Activated CD8-positive, alpha-beta memory T cell treated with anti-CD3 and anti-CD28 coated beads, Interleukin-2, amount 50 U/mL, for 1 hour (primary cell): ENCODE measurements at regions not wholly inside any gene's neighbourhood (a gene's known extent, or its start where the extent isn't known, plus 50 kb on each side); places are given as distances from the start of the nearest gene placed in this dataset.

Experiments
- DNase-seq: peaks from one replicate; pipeline ENCODE4 v3.0.0-alpha.2; 2020; ENCODE audit errors: extremely low read depth

DNA sequence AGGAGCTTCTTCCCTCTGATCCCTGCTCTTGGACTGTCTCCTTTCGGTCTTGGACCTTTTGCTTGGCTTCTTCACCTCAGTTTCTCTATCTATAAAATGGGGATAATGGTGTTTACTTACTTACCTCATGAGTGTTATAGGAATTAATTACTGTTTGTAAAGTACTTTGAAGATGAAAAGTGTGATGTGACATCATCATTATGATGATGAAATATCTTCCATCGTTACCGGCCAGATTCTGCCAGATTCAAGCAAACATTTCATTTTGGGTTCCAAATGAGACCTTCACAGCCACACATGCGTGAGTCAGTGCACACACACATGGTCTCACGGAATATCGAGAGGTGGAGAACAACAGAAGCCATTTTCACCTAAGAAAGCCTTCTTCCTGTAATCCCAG is 220.1 kb upstream of the RPL34 start:
- no peak for DNase-seq

DNA sequence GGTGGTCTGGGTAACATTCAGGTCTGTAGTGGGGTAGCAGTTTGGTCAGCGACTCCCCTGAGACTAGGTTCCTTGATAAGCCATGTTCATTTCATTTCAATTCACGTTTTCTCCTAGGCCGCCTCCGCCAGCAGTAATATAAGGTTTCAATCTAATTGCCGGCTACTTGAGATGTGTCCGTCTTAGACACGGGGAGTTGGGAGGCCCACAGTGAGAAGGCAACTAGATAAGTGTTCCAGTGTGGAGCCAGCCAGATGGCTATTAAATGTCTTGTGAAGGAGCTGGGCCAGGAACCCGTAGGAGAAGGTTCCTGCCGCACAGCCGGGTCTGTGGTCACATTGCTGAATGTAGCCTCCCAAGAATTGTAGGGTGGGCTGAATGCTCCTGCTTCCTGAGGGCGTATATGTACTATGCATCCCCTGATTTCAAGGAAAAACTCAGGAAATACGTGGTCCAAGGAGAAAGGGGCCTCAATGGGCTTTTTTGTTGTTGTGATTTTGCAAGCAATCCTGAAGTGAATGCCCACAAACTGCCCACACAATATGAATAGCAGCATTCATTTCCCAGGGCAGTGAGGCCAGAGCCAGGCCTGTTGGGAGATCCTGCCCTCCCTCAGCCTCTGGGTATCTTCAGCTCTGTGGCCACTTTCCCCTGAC is 220.6 kb upstream of the RPL34 start:
- DNase-seq = no peak

DNA sequence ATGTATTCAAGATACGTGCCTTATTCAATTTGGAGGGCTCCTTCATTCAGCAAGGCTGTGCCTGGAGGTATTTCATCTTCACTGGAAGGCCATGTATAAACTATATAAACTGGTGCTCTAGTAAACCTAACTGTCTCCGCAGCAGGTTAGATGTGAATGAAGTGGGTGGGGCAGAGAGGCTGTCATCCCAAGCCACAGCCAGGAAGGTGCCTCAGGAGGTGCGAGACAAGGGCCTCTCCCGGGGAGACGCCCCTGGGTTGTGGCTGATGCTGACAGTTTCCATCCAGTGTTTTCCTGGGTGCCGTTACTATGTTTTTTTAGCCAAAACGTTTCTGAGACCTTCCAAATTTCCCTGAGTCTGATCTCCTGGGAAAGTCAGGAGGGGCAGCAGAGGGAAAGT is 221.5 kb upstream of the RPL34 start:
- no peak for DNase-seq

DNA sequence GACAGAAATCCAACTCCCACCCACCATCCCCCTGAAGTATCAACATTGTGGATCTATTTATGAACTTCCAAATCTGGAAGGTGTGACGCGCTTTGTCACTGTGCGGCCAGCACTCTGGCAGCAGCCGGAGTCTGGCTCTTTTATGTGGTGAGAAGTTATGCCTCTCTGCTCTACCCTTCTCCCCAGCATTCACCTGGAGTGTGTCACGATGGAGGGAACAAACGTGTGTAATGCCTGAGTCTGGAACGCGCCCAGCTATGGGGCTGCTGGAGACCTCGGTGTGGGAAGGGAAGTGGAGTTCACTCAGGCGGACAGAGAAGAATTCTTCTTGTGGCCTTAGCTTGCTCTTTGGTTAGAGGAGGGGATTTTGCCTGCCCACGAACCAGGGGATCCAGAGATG is 222.1 kb upstream of the RPL34 start:
- DNase-seq = no peak

DNA sequence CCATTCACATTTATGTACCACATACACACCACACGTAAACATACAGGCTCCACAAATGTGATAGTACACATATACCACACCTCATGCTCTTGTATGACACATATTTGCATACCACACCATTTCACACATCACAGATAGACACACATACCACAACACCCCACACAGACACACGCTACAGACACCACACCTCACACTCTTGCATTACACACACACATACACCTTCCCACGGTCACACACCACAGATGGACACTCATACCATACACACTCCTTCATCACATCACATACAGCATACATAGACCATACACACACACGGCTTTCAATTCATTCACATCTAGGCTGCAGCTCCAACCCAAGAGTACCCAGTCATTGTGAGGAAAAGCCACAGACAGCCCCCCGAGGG is 222.5 kb upstream of the RPL34 start:
- no peak for DNase-seq

DNA sequence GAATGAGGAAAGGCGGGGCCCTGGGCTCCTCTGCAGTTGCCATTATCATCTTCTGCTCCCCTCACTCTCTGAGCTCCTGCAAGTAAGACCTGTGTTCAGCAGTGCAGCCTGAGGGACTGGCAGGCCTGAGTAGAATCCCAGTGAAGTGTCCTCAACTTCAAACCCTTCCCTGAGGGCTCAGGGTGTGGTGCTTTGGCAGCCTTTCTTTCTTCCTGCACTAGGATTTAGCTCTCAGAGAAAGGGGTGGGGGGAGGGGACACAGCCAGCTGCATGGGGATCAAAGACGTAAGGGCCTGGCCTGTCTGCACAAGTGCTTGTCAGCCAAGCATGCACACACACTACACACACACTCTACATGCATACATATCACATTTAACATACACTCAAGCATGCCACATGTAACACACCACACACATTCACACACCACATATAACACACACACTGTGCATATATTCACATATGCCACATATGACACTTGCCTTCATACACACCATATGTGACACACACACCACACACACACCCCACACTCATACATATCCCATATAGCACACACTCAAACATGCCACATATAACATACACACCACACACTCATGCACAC is 223.4 kb upstream of the RPL34 start:
- no peak for DNase-seq

DNA sequence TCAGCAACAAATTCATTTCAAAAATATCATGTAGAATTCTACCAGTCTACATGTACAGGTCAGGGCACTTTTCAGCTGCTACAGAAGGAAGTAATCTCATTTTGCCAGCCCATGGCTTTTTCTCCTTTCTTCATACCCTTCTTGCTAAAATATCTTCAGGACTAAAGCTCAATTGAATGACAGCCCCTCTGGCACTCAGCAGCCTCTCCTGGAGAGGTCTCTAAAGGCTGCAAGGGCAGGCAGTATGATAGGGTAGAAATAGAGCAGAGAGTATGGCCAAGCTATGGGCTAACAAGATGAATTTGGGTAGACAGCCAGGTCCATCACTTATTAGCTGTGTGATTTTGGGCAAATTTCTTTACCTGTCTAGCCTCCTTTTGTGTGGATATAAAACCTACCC is 224.6 kb upstream of the RPL34 start:
- no peak for DNase-seq

DNA sequence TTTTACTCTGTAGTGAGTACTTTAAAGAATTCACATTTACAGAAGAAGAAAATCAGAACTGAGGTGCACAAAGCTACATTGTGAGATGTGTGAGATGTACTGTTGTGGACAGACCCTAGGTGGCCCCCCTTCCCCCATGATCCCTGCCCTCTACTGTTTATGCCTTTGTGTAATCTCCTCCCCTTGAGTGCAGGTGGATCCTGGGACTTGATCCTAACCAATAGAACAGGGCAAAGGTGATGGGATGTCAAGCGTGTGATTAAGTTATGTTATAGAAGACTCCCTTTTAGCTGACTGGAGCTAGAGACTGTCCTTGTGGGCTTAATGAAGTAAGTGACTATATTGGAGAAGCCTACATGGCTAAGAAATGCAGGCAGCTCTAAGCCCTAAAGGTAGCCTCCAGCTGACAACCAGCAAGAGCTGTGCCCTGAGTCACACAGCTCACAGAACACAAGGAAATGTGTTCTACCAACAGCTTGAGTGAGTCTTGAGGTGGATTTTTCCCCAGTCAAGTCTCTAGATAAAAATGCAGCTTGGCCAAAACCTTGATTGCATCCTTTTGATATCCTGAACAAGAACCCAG is 225.2 kb upstream of the LEF1 start:
- no peak for DNase-seq

DNA sequence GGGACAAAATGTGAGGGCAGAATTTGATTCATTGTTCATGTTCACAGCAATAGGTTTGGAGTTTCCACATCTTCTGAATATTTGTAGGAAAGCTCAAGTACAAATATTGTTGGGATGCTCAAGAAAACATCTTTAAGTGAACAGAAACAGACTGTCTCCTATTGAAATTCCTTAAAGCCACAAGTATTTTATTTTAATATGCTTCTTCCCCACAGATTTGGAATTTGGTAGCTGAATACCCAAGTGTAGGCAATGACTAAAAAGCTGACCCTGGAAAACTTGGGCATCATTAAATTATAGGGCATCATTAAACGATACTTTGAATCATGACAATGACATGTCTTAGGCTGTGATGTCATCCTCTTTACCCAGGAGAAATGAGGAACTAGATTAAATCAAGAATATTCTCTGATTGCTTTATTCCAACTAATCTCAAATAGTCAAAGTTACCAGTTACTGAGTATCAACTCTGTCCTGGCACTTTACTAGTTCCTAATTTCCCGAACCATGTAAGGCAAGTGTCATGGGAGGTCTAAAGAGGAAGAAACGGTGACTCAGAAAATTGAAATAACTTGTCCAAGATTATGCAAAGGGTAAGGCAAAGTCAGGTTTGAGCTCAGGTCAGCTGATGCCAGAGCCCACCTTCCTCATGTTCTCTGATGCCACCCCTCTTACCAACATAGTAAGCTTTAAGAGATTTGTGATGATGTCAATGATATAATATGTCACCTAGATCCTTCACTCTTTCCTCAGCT is 223.1 kb upstream of the LEF1 start:
- DNase-seq = no peak

DNA sequence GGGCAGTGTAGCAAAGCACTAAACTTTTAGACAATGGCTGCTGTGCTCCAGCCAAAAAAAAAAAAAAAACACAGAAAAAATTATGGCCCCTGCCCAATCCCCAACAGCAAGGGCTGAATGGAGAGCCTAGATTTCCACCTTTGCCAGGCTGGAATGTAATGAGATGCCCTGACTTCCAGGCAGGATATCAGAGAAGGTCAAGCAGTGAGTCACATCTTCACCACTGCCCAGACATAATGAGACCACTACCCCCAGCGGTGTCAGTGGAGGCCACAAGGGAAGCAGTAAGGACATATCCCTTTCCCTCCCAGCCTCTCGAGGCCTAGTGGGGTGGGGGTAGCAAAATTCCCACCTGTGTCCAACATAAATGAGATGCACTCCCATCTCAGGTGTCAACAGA is 216.3 kb upstream of the LEF1 start:
- DNase-seq = no peak

DNA sequence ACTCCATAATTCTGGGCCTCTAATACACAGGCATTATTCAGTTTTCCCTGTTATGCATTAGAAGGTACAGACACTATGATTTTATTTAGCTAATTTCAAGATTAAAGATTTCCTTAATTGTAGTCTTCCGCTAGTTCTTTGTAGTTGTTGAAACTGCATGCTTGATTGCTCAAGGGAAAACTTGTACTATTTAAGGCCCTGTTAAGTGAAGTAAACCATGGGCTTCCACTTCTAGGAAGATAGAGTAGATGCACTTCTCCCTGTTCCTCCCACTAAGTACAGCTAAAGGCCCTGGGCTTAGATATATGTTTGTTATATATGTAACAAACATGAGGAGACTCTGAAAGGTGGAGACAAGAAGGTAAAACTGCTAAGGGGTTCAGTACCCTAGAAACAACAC is 215.8 kb upstream of the LEF1 start:
- DNase-seq = no peak

DNA sequence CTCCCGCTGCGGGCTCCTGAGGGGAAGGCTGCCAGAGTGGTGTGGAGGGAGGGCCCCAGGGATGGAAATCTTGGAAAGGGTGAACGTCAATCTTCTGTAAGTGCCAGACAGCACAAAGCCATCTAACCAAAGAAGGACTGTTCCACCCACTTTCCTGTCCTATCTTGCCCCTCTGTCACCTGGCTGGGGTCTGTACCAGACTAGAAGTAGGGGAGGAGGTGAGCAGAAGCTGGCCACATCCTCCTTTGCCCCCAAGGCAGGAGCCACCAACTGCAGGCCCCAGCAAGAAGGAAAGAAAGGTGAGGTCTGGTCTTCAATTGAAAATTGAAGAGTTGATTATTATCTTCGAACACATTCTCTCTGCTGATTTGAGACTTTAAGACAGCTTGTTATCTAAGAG is 214.4 kb upstream of the LEF1 start:
- DNase-seq = no peak

DNA sequence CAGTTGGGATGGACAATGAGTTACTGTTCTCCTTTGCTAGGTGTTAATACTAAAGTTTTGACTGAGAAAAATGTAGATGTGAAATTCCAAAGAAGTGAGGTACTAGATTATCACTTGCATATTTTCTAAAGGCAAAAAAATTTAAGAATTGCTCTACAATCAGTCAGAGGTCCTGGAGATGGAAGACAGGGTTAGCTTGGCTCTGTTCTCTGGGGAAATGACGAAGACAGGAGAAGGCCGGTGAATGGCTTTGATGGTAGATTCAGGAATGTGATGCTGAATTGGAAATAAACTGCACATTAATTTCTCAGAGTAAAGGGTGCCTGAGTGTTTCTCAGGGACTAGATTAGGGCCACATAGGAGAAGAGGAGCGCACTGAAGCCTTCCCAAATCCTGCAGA is 214.0 kb upstream of the LEF1 start:
- DNase-seq = no peak

DNA sequence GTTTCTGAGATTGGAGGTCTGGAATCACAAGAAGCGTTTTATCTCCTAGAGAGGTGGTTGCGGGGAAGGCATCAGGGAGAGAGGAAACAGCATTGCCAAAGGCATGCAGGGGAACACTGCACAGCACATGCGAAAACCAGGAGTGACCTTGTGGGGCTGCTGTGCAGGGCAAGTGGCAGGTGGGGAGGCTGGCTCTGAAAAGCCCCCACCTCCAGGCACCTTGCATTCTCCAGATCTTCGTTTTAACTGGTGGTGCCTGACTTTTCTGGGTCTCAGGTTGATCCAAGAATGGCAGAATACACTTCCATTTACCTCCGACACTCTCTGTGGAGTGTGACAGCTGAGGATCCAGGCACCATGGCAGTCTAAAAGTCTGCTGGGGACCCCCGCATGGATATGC is 209.4 kb upstream of the LEF1 start:
- DNase-seq = no peak

DNA sequence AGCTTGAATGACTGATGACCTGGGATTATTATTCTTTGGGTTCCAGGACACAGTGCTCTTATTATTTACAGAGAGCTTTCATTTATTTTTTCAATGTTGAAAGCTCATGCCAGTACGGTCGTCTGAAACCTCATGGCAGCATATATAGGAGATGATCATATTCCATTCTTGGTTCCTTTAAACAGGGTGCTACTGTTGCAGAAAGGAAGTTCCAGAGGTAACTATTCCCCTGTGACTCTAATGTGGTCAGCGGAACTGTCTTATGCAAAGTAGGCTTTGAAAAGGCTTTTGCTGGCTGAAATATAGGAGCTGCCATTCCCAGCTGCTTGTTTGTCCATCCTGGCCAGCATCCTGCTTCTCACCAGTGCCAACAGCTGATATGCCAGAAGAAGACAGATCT is 208.3 kb upstream of the LEF1 start:
- DNase-seq = no peak

DNA sequence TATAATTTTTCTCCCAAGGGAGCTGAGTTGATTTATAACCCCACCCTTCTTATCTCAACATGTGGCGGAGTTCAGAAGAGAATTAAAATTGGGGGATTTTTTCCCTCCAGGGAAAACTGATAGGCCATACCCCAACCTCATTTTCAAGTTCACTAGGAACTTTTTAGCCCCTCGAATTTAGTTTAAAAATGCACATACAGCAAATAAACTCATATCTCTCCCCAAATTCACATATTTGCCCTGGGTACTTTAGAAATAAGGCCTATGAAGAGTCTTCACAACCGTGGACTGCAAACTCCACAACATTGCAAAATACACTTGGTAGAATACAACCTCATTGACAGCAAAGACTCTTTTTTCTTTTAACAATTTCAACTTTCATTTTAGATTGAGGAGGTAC is 206.7 kb upstream of the LEF1 start:
- DNase-seq = no peak

DNA sequence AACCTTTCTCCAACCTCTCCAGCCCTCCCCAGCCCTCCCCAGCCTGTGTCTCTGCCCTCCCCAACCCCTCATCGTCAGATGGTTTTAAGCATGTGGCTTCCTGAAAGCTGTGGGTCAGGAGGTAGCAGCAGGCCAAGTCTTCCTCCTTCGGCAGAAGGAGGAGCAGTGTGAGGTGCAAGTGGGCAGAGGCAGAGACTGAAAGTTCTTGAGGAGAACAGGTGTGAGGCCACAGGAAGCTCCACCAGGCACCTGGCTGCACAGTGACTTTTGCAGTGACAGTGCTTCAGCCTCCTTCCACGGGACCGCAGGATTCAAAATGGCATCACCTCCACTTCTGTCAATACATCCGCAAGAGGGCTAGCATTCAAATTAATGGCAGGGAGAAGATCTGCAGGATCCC is 203.9 kb upstream of the LEF1 start:
- DNase-seq = no peak

DNA sequence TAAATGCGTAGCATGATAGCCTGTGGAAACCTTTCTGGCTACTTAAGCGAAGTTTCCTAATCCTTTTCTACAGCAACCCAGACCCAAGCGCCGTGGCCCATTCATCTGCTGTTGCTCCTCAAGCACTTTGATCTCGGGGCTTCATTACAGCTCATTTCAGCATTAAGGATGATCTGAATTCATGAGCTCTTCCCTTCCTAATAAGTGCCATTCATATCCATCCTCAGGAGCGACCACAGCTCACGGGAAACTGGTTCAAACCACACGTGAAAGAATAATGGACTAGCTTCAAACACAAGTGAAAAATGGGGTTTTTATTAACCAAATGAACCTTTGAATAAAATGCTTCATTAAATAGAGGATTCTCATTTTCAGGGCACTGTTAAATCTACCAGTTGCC is 202.6 kb upstream of the LEF1 start:
- DNase-seq = no peak

DNA sequence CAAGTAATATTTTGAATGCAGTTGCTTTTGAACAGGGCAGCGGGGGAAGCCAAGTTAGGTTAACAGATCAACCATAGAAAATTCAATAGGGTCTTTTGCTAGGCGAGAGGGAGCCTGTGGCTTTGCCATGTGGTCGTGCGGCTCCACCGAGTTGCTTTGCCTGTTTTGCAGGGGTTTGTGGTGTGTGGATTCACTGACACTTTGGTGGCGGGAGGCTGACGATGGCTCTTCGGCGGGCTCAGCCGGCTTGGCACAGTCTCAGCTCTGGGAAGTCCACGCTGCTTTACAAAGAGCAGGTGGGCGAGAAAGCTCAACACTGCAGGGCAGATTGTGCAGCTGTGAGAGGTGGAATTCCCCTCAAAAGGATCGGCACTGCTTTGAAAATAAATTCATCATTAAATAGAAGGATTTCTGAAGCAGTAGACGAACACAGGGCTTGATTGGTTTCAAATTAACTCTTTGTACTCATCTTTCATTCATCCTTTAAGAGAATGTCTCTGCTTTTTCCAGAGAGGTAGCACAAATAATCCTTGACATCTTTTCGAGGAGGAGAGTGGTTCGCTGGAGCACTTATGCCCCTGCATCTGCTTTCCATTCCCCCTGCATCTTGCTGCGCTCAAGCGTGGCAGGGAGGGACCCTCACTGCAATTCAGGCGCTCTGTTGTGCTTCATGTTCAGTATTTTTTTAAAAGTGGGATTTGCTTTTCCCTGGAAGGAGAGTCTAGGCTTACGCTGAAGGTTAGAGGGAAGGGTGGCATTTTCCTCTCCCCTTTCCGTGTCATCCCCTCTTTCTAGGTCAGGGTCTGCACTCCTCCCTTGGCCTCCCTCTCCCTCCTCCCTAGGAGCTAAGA is 201.8 kb upstream of the LEF1 start:
- DNase-seq = no peak

DNA sequence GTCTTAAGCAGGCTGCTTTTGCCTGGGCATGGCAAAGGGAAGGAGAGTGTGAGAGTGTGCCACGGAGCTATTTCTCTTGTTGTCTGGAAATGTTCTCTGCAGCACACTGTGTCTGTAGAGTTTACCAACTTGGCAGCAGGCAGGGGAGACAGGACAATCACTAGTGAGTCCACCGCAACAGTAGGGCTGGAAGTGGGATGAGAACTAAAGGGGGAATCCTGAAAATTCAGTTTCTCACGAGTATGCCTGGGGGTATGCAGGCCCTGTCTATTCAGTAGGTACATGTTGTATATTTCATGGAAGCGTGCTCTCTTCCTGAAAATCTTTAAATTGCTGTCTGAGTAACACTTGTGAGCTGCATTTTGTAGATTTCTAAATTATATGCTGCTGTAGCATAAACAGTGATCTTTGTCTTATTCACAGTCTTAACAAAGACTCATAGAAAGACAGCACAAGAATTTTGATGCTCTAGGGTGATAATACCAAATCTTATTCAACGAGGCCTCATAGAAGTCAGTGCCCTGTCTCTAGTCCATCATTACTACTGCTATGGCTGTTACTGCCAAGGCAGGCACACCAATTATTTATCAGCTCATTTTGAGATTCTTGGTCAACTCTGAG is 200.4 kb upstream of the LEF1 start:
- no peak for DNase-seq

DNA sequence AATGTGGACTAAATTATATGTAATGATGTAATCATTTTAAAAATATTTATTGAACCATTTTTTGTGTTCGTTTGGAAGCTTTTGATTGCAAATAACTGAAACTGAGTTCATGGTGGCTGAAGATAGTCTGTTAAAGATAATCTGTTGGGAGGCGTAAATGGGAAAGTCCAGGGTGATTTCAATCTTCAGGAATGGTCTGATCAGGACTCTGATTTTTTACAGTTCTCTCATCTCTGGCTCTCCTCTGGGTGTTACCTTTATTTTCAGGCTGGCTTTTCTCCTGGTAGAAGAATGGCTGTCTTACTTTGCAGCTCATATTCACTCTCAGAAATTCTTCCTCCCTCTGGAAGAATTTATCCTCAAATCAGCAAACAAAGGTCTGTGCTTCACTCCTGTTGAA is 199.0 kb upstream of the LEF1 start:
- DNase-seq = no peak

DNA sequence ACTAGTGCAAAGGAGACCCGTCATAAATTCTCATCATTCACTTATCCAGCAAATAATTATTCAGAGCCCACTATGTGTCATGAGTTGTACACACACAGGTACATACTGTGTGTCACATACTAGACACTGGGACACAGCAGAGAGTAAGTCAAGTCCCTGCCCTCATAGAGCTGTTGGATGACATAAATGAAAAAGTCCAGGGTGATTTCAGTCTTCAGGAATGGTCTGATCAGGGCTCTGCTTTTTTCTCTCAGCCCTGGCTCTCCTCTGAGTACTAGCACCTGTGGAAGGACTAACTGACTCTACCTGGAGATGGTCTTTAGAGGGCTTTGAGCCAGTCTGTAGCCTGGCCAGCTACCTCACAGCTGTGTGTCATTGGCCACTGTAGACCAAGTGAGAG is 198.0 kb upstream of the LEF1 start:
- no peak for DNase-seq
